Activated T-cell treated with anti-CD3 and anti-CD28 coated beads, Interleukin-2, amount 50 U/mL, for 4 hours (primary cell): ENCODE measurements at regions not wholly inside any gene's neighbourhood (a gene's known extent, or its start where the extent isn't known, plus 50 kb on each side); places are given as distances from the start of the nearest gene placed in this dataset.

Experiments
- ATAC-seq, 2 donors: fragments of 200-7000 bp; cut with Tn5 transposase; one replicate each; pipeline ENCODE4 v1.10.0; 2021
- DNase-seq: peaks from one replicate; pipeline ENCODE4 v3.0.0-alpha.2; 2020
- H3K27me3 Mint-ChIP-seq: one replicate; pipeline ENCODE4 v1.8.0; 2021; ENCODE audit warnings: low read depth, mixed read lengths
- H3K36me3 Mint-ChIP-seq: one replicate; pipeline ENCODE4 v1.8.0; 2022; ENCODE audit warnings: mixed read lengths; ENCODE audit not compliant: insufficient read depth
- H3K4me1 Mint-ChIP-seq: one replicate; pipeline ENCODE4 v1.8.0; 2021; ENCODE audit warnings: low read depth, mixed read lengths
- H3K4me3 Mint-ChIP-seq: one replicate; pipeline ENCODE4 v1.8.0; 2021; ENCODE audit warnings: mild to moderate bottlenecking, moderate library complexity, mixed read lengths
- H3K9me3 Mint-ChIP-seq: one replicate; pipeline ENCODE4 v1.8.0; 2021; ENCODE audit warnings: mixed read lengths

DNA sequence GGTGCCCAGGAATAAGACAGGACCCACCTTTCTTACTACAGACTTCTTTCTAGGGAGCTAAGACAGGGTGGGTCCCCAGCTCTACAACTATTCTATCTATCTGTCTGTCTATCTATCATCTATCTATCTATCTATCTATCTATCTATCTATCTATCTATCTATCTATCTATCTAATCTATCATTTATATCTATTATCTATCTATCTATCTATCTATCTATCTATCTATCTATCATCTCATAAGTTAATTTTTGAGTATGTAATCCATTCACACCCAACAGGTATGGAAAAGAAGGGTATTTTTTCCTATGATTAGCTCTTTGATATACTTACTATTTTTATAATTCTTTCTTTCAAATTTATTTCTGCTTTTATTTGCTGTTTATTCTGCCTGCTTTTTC lies 55.9 kb downstream of the BAMBI start:
- DNase-seq (no peak), ATAC-seq (no peak)
- no peaks in the 10 kb centered on the region for H3K36me3 Mint-ChIP-seq
- peaks cover 4% of the 10 kb centered on the region for H3K27me3 Mint-ChIP-seq
- no peak overlapping the region for H3K4me3 Mint-ChIP-seq
- peaks cover 5% of the 10 kb centered on the region for H3K9me3 Mint-ChIP-seq
- H3K4me1 Mint-ChIP-seq, result no peaks in the 10 kb centered on the region

GRCh38 chr10:28733647-28734046 lies 56.3 kb downstream of the BAMBI start:
- DNase-seq (no peak), ATAC-seq (no peak)
- Mint-ChIP-seq H3K4me1 (no peaks in the 10 kb centered on the region), H3K4me3 (no peak overlapping the region), H3K9me3 (peaks cover 5% of the 10 kb centered on the region), H3K27me3 (peaks cover 8% of the 10 kb centered on the region), H3K36me3 (no peaks in the 10 kb centered on the region)

GRCh38 chr10:28734938-28735759 lies 57.8 kb downstream of the BAMBI start:
- no peaks in the 10 kb centered on the region for H3K36me3 Mint-ChIP-seq
- no peaks in the 10 kb centered on the region for H3K4me1 Mint-ChIP-seq
- DNase-seq (no peak), ATAC-seq (no peak)
- H3K9me3 Mint-ChIP-seq, result peaks cover 5% of the 10 kb centered on the region
- H3K4me3 Mint-ChIP-seq, result no peak overlapping the region
- H3K27me3 Mint-ChIP-seq, result peaks cover 10% of the 10 kb centered on the region

DNA sequence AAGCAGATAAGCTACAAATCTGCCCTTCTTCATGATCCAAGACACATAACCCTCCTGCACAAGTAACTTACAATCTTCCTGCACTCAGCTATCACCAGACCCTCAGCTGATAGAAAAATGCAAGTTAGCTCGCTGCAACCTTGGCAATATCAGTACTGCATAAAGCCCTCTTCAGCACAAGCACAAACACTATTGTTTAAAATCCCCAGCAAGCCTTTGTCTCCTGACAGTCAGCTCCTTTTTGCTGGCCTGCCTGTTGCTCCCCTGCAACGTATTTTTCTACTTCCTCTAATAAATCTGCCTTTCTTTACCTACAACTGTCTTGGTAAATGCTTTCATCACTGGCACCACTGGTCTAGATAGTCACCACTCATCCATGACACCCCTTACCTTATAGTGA lies 59.8 kb downstream of the BAMBI start:
- Mint-ChIP-seq H3K9me3 (peaks cover 5% of the 10 kb centered on the region), H3K4me3 (no peak overlapping the region), H3K27me3 (peaks cover 12% of the 10 kb centered on the region), H3K4me1 (no peaks in the 10 kb centered on the region), H3K36me3 (no peaks in the 10 kb centered on the region)
- ATAC-seq, result no peak
- no peak for DNase-seq

DNA sequence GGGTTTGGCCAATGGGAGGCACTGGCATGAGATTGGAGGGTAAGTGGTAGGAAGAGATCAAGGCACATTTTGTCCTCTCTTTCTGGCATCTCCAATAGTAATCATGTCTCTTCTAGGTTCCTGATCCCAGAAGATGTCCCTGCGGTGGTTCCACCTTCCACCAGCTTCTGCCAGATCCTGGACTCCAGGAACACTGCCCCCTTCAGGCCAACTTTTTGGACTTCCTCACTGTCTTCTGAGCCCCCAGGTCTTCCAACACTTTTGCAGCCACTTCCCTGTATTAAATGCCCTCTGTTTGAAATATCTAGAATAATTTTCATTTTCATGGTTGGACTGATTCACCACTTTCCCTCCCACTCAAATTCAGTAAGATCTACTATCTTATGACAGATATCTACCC lies 60.9 kb downstream of the BAMBI start:
- DNase-seq (no peak), ATAC-seq (no peak)
- H3K27me3 Mint-ChIP-seq, result peaks cover 13% of the 10 kb centered on the region
- no peak overlapping the region for H3K4me3 Mint-ChIP-seq
- H3K4me1 Mint-ChIP-seq, result no peaks in the 10 kb centered on the region
- H3K9me3 Mint-ChIP-seq, result peaks cover 5% of the 10 kb centered on the region
- no peaks in the 10 kb centered on the region for H3K36me3 Mint-ChIP-seq

- ATAC-seq, result no peak
- no peaks in the 10 kb centered on the region for H3K4me1 Mint-ChIP-seq
- DNase-seq, result no peak
- no peaks in the 10 kb centered on the region for H3K9me3 Mint-ChIP-seq
- no peaks in the 10 kb centered on the region for H3K36me3 Mint-ChIP-seq
- H3K27me3 Mint-ChIP-seq, result peaks cover 16% of the 10 kb centered on the region
- H3K4me3 Mint-ChIP-seq, result no peak overlapping the region
Observed at GRCh38 chr10:28743576-28743975, 66.3 kb downstream of the BAMBI start.

GRCh38 chr10:28744069-28744768 lies 66.9 kb downstream of the BAMBI start:
- no peak for DNase-seq
- no peaks in the 10 kb centered on the region for H3K9me3 Mint-ChIP-seq

GRCh38 chr10:28754930-28755718 lies 77.8 kb downstream of the BAMBI start:
- Mint-ChIP-seq H3K36me3 (no peaks in the 10 kb centered on the region), H3K4me3 (no peak overlapping the region), H3K27me3 (peaks cover 27% of the 10 kb centered on the region), H3K9me3 (peaks cover 6% of the 10 kb centered on the region), H3K4me1 (no peaks in the 10 kb centered on the region)
- DNase-seq, result no peak
- ATAC-seq, result no peak

More at GRCh38 chr10:28744069-28744768, 66.9 kb downstream of the BAMBI start:
- no peak overlapping the region for H3K4me3 Mint-ChIP-seq
- H3K4me1 Mint-ChIP-seq, result no peaks in the 10 kb centered on the region
- no peaks in the 10 kb centered on the region for H3K36me3 Mint-ChIP-seq
- ATAC-seq, result no peak
- H3K27me3 Mint-ChIP-seq, result peaks cover 13% of the 10 kb centered on the region

DNA sequence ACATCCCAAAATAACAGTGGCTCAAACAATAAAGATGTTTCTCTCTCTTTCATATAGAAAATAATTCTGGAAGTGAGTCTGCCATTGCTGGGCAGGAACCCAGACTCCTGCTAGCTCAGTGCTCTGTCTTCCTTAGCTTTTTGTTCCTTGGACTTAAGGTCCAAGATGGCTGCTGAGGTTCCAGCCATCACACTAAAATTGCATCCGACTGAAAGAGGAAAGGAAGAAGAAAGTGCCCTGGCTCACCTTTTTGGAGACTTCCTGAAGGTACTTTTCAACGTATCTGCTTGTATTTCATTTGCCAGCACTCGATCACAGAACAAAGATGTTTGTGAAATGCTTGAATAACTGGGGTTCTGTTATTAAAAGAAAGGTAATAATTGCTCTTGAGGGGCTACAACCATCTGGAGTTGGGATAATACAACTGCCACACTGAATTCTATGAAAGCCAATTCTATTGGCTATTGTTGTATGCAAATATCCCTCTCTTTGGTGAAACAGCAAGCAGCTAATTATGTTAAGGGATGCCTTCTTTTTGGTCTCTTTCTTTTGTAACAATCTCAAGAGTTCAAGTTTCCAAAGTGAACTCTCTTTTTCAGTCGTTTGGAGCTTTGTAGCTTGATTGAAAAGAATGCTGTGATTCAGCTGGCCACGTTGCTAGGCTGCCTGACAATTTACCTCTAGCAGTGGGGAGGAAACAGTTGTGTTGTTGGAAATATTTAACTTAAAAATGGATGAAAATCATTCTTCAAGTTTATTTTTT lies 83.9 kb downstream of the BAMBI start:
- ATAC-seq, result no peak
- H3K4me3 Mint-ChIP-seq, result no peak overlapping the region
- peaks cover 8% of the 10 kb centered on the region for H3K27me3 Mint-ChIP-seq

GRCh38 chr10:28763471-28764170 lies 86.3 kb downstream of the BAMBI start:
- H3K36me3 Mint-ChIP-seq, result no peaks in the 10 kb centered on the region
- DNase-seq, result no peak
- H3K4me3 Mint-ChIP-seq, result no peak overlapping the region
- ATAC-seq, result no peak
- no peaks in the 10 kb centered on the region for H3K9me3 Mint-ChIP-seq
- peaks cover 9% of the 10 kb centered on the region for H3K27me3 Mint-ChIP-seq
- H3K4me1 Mint-ChIP-seq, result no peaks in the 10 kb centered on the region

More for the DNA sequence above, 83.9 kb downstream of the BAMBI start:
- Mint-ChIP-seq H3K4me1 (no peaks in the 10 kb centered on the region), H3K36me3 (no peaks in the 10 kb centered on the region), H3K9me3 (no peaks in the 10 kb centered on the region)
- DNase-seq, result no peak

GRCh38 chr10:28765641-28766040 lies 88.3 kb downstream of the BAMBI start:
- Mint-ChIP-seq H3K36me3 (no peaks in the 10 kb centered on the region), H3K4me1 (no peaks in the 10 kb centered on the region), H3K27me3 (peaks cover 9% of the 10 kb centered on the region), H3K4me3 (no peak overlapping the region), H3K9me3 (no peaks in the 10 kb centered on the region)
- ATAC-seq, result no peak
- DNase-seq, result no peak

- Mint-ChIP-seq H3K9me3 (no peaks in the 10 kb centered on the region), H3K4me1 (no peaks in the 10 kb centered on the region), H3K4me3 (no peak overlapping the region), H3K36me3 (no peaks in the 10 kb centered on the region), H3K27me3 (peaks cover 9% of the 10 kb centered on the region)
- DNase-seq (no peak), ATAC-seq (no peak)
Observed at GRCh38 chr10:28768227-28768626, 90.9 kb downstream of the BAMBI start.

GRCh38 chr10:28769091-28769604 lies 91.8 kb downstream of the BAMBI start:
- Mint-ChIP-seq H3K27me3 (peaks cover 9% of the 10 kb centered on the region), H3K4me1 (no peaks in the 10 kb centered on the region), H3K4me3 (no peak overlapping the region), H3K36me3 (no peaks in the 10 kb centered on the region), H3K9me3 (no peaks in the 10 kb centered on the region)
- DNase-seq (no peak), ATAC-seq (no peak)
